CD4-positive, alpha-beta memory T cell (primary cell): ENCODE measurements at regions not wholly inside any gene's neighbourhood (a gene's known extent, or its start where the extent isn't known, plus 50 kb on each side); places are given as distances from the start of the nearest gene placed in this dataset.

ENCODE experiments used
- CTCF ChIA-PET: fragments of 350-600 bp; sonication (Branson Sonifier 250); formaldehyde crosslinking; loops from one replicate; lab custom pipeline; 2021; ENCODE audit warnings: inconsistent platforms; ENCODE audit not compliant: partially characterized antibody; lab: Charles Lee
- POLR2A ChIA-PET: fragments of 350-600 bp; sonication (Branson Sonifier 250); formaldehyde crosslinking; loops from one replicate; lab custom pipeline; 2021; ENCODE audit not compliant: partially characterized antibody; lab: Charles Lee
- DNase-seq, 5 donors: peaks; one replicate each; pipeline versions ENCODE4 v3.0.0 to v3.0.0-alpha.2; 2020 to 2022; ENCODE audit warnings: mixed read lengths in 1 of 5
- H3K27ac ChIP-seq: one replicate; pipeline ENCODE4 v1.7.0; 2013; ENCODE audit warnings: low read depth, low read length
- H3K27me3 ChIP-seq: 2 replicates; pipeline ENCODE4 v1.7.0; 2013; ENCODE audit warnings: mild to moderate bottlenecking, low read length, moderate library complexity; ENCODE audit not compliant: insufficient read depth
- H3K36me3 ChIP-seq: 2 replicates; pipeline ENCODE4 v1.7.0; 2013; ENCODE audit warnings: mild to moderate bottlenecking, low read length, moderate library complexity; ENCODE audit not compliant: insufficient read depth
- H3K4me1 ChIP-seq: 2 replicates; pipeline ENCODE4 v1.7.0; 2013; ENCODE audit warnings: mild to moderate bottlenecking, low read length, moderate library complexity; ENCODE audit not compliant: insufficient read depth
- H3K4me3 ChIP-seq, 2 donors: one replicate each; pipeline ENCODE4 v1.7.0; 2013; ENCODE audit warnings: low read length in 2 of 2, mild to moderate bottlenecking in 1 of 2
- H3K9me3 ChIP-seq, 2 donors: one replicate each; pipeline ENCODE4 v1.7.0; 2013; ENCODE audit warnings: low read length in 2 of 2, control low read depth in 1 of 2; ENCODE audit not compliant: control insufficient read depth in 1 of 2
- H3K27ac Mint-ChIP-seq, 7 donors: one replicate each; pipeline ENCODE4 v1.8.0; 2020 to 2021; ENCODE audit warnings: mixed read lengths in 7 of 7, mild to moderate bottlenecking in 6 of 7, inconsistent platforms in 3 of 7, moderate library complexity in 3 of 7
- H3K27me3 Mint-ChIP-seq, 2 donors: one replicate each; pipeline ENCODE4 v1.8.0; 2020 to 2021; ENCODE audit warnings: mixed read lengths in 2 of 2
- H3K36me3 Mint-ChIP-seq, 2 donors: one replicate each; pipeline ENCODE4 v1.8.0; 2020 to 2021; ENCODE audit warnings: mixed read lengths in 2 of 2, inconsistent platforms in 1 of 2, mild to moderate bottlenecking in 1 of 2
- H3K4me1 Mint-ChIP-seq, 4 donors: one replicate each; pipeline ENCODE4 v1.8.0; 2020 to 2021; ENCODE audit warnings: mixed read lengths in 4 of 4, mild to moderate bottlenecking in 1 of 4
- H3K4me3 Mint-ChIP-seq, 8 donors: one replicate each; pipeline ENCODE4 v1.8.0; 2020 to 2021; ENCODE audit warnings: mixed read lengths in 8 of 8, mild to moderate bottlenecking in 7 of 8, moderate library complexity in 6 of 8, inconsistent platforms in 3 of 8
- H3K9me3 Mint-ChIP-seq, 8 donors: one replicate each; pipeline ENCODE4 v1.8.0; 2020 to 2021; ENCODE audit warnings: mixed read lengths in 8 of 8, mild to moderate bottlenecking in 5 of 8, inconsistent platforms in 3 of 8, moderate library complexity in 1 of 8
- intact Hi-C: fragments of 100-400 bp; cut with micrococcal nuclease; formaldehyde crosslinking; loops from one replicate; pipeline ENCODE4 v1.15.1; 2023

GRCh38 chr10:36171953-36172940 lies 530.2 kb upstream of the FZD8 start:
- Histone ChIP-seq H3K27ac (no peak overlapping the region), H3K4me1 (no peaks in the 10 kb centered on the region), H3K9me3 (no peaks in the 10 kb centered on the region), H3K4me3 (no peak overlapping the region), H3K27me3 (no peaks in the 10 kb centered on the region), H3K36me3 (no peaks in the 10 kb centered on the region)
- H3K27ac Mint-ChIP-seq = no peak overlapping the region
- H3K9me3 Mint-ChIP-seq = peaks cover 0 to 8% (median under 1%) of the 10 kb centered on the region in 8 donors
- POLR2A ChIA-PET = no interaction called here
- H3K4me3 Mint-ChIP-seq = no peak overlapping the region
- CTCF ChIA-PET = no interaction called here
- H3K4me1 Mint-ChIP-seq = no peaks in the 10 kb centered on the region
- no peaks in the 10 kb centered on the region for H3K27me3 Mint-ChIP-seq
- DNase-seq = no peak
- intact Hi-C loops = loop anchor here (2.0 kb wide), 1 partner anchor 21 kb away; no protein-coding TSS in a partner anchor
- no peaks in the 10 kb centered on the region for H3K36me3 Mint-ChIP-seq

DNA sequence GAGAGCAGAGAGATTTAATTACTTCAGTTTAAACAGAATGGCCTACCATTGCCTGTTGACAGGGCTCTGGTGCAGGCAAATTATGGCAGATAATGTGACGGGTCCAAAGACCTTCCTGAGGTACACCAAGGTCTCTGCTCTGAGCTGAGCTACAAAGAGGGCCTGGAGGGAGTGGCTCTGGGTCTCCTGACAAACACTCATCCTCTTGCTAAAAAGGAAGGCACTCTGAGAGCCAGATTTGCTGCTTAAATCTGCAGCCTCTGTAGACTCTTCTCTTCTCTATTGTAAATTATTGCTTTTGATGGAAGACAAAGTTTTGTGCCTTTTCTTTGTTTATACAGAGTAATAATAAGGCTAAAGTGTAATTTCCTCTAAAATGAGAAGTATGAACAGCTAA lies 529.5 kb upstream of the FZD8 start:
- Histone ChIP-seq H3K36me3 (no peaks in the 10 kb centered on the region), H3K4me3 (no peak overlapping the region), H3K4me1 (no peaks in the 10 kb centered on the region), H3K27ac (no peak overlapping the region), H3K9me3 (no peaks in the 10 kb centered on the region), H3K27me3 (no peaks in the 10 kb centered on the region)
- H3K27ac Mint-ChIP-seq = no peak overlapping the region
- H3K4me1 Mint-ChIP-seq = no peaks in the 10 kb centered on the region
- H3K9me3 Mint-ChIP-seq = peaks cover 0 to 6% (median under 1%) of the 10 kb centered on the region in 8 donors
- DNase-seq = no peak
- CTCF ChIA-PET = no interaction called here
- H3K27me3 Mint-ChIP-seq = no peaks in the 10 kb centered on the region
- H3K4me3 Mint-ChIP-seq = no peak overlapping the region
- intact Hi-C loops = loop anchor here (2.0 kb wide), 1 partner anchor 21 kb away; no protein-coding TSS in a partner anchor
- POLR2A ChIA-PET = no interaction called here
- H3K36me3 Mint-ChIP-seq = no peaks in the 10 kb centered on the region

- H3K36me3 ChIP-seq = no peaks in the 10 kb centered on the region
- no peaks in the 10 kb centered on the region for H3K27me3 Mint-ChIP-seq
- H3K9me3 ChIP-seq = no peaks in the 10 kb centered on the region
- intact Hi-C loops = loop anchor here (2.0 kb wide), 1 partner anchor 20 kb away; no protein-coding TSS in a partner anchor
- H3K27ac ChIP-seq = no peak overlapping the region
- no peak overlapping the region for H3K27ac Mint-ChIP-seq
- no peaks in the 10 kb centered on the region for H3K4me1 Mint-ChIP-seq
- no peaks in the 10 kb centered on the region for H3K36me3 Mint-ChIP-seq
- H3K27me3 ChIP-seq = no peaks in the 10 kb centered on the region
- H3K4me3 Mint-ChIP-seq = no peak overlapping the region
- H3K4me3 ChIP-seq = no peak overlapping the region
- POLR2A ChIA-PET = no interaction called here
- CTCF ChIA-PET = no interaction called here
- peaks cover 0 to 6% (median under 1%) of the 10 kb centered on the region in 8 donors for H3K9me3 Mint-ChIP-seq
- no peaks in the 10 kb centered on the region for H3K4me1 ChIP-seq
- DNase-seq = no peak
These were observed 528.9 kb upstream of the FZD8 start for GRCh38 chr10:36170943-36171501.

- intact Hi-C loops = loop anchor here (2.0 kb wide), 1 partner anchor 19 kb away; no protein-coding TSS in a partner anchor
- no peaks in the 10 kb centered on the region for H3K36me3 ChIP-seq
- POLR2A ChIA-PET = no interaction called here
- no peaks in the 10 kb centered on the region for H3K27me3 ChIP-seq
- Mint-ChIP-seq H3K36me3 (no peaks in the 10 kb centered on the region), H3K27ac (no peak overlapping the region), H3K9me3 (peaks cover 0 to 6% (median 0%) of the 10 kb centered on the region in 8 donors), H3K27me3 (no peaks in the 10 kb centered on the region), H3K4me3 (no peak overlapping the region), H3K4me1 (no peaks in the 10 kb centered on the region)
- CTCF ChIA-PET = interaction anchor here (0.6 kb wide), 1 partner anchor 15 kb away, joined by 5 read pairs; no protein-coding TSS in a partner anchor
- DNase-seq = no peak
- H3K27ac ChIP-seq = no peak overlapping the region
- no peaks in the 10 kb centered on the region for H3K4me1 ChIP-seq
- no peaks in the 10 kb centered on the region for H3K9me3 ChIP-seq
- H3K4me3 ChIP-seq = no peak overlapping the region
These were observed 528.1 kb upstream of the FZD8 start for GRCh38 chr10:36170142-36170719.

GRCh38 chr10:36168777-36169176 lies 526.7 kb upstream of the FZD8 start:
- Histone ChIP-seq H3K4me3 (no peak overlapping the region), H3K4me1 (no peaks in the 10 kb centered on the region), H3K36me3 (no peaks in the 10 kb centered on the region), H3K27me3 (no peaks in the 10 kb centered on the region), H3K27ac (no peak overlapping the region), H3K9me3 (no peaks in the 10 kb centered on the region)
- Mint-ChIP-seq H3K9me3 (peaks cover 0 to 3% (median 0%) of the 10 kb centered on the region in 8 donors), H3K4me1 (no peaks in the 10 kb centered on the region), H3K36me3 (no peaks in the 10 kb centered on the region), H3K4me3 (no peak overlapping the region), H3K27me3 (no peaks in the 10 kb centered on the region), H3K27ac (no peak overlapping the region)
- intact Hi-C loops = no loop called here
- DNase-seq = no peak
- ChIA-PET POLR2A (no interaction called here), CTCF (no interaction called here)

DNA sequence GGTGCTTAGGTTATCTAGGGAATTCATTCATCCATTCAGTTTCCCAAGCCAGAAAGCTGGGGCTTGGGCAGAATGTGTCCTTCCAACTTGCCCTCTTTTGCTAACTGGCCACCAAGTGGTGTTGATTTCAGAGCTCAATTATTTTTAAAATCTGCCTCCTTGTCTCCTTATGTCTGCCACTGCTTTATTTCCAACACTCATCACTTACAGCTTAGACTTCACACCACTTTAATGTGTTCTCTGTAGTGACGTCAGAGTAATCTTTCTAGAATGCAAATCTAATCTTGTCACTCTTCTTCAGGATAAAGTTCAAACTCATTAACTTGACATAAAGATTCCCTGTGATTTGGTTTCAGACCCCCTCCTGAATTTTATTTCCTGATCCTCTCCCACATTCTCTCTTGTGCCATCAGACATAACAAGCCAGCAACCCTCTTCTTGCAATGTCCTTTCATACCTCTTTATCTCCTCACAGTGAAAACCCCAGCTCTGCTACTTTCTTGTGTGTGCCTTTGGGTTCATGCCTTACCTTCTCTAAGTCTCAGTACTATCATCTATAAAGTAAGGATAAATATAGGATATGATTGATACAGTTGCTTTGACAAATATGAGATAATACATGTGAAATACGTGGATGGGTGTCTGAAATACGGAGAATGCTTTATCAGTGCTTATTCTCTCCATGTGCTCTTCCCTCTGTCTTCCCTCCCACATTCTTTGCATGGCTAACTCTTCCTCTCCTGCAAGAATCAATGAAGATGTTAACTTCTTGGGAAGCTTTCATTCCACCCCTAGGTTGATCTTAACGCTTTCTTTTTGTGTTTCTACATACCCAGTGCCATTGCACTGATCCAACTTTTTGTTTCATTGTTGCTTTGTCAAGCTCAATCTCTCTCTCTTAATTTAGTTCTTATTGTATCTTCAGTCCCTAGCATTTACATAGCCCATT lies 522.7 kb upstream of the FZD8 start:
- H3K36me3 Mint-ChIP-seq = no peaks in the 10 kb centered on the region
- ChIA-PET POLR2A (no interaction called here), CTCF (no interaction called here)
- no peaks in the 10 kb centered on the region for H3K4me1 ChIP-seq
- H3K4me3 ChIP-seq = no peak overlapping the region
- H3K27me3 ChIP-seq = no peaks in the 10 kb centered on the region
- H3K27ac ChIP-seq = no peak overlapping the region
- intact Hi-C loops = no loop called here
- H3K4me1 Mint-ChIP-seq = no peaks in the 10 kb centered on the region
- H3K27me3 Mint-ChIP-seq = no peaks in the 10 kb centered on the region
- DNase-seq = no peak
- H3K27ac Mint-ChIP-seq = no peak overlapping the region
- H3K36me3 ChIP-seq = no peaks in the 10 kb centered on the region
- no peak overlapping the region for H3K4me3 Mint-ChIP-seq
- peaks cover 0 to 6% (median under 1%) of the 10 kb centered on the region in 8 donors for H3K9me3 Mint-ChIP-seq
- no peaks in the 10 kb centered on the region for H3K9me3 ChIP-seq
